K562 (cell line): ENCODE measurements at regions not wholly inside any gene's neighbourhood (a gene's known extent, or its start where the extent isn't known, plus 50 kb on each side); places are given as distances from the start of the nearest gene placed in this dataset.

Experiments used
- CBX5 ChIP-seq: IDR thresholded peaks from 2 replicates; pipeline ENCODE4 v1.6.1; 2014; ENCODE audit warnings: low read depth, borderline replicate concordance
- CTCF ChIP-seq, 3 experiments: IDR thresholded peaks in 2 of 3; conservative IDR thresholded peaks in 1 of 3; 2 replicates each; pipeline ENCODE4 v1.5.1; 2011 to 2012; ENCODE audit warnings: low read length in 3 of 3, mild to moderate bottlenecking in 3 of 3, control low read depth in 2 of 3, improper control_type of control experiment in 1 of 3, inconsistent platforms in 1 of 3, low read depth in 1 of 3, mixed read lengths in 1 of 3, moderate library complexity in 1 of 3; ENCODE audit not compliant: insufficient read depth in 2 of 3
- EZH2 ChIP-seq: IDR thresholded peaks from 2 replicates; pipeline ENCODE4 v1.6.1; 2012; ENCODE audit warnings: low read depth, mild to moderate bottlenecking, inconsistent platforms, low read length, borderline replicate concordance
- KAT2B ChIP-seq: IDR thresholded peaks from one replicate; pipeline ENCODE4 v1.6.1; 2012; ENCODE audit warnings: low read depth, mild to moderate bottlenecking, control low read depth, inconsistent platforms, low read length, moderate library complexity
- NCOR1 ChIP-seq: fragments of 450-650 bp; IDR thresholded peaks from 2 replicates; pipeline ENCODE4 v1.6.1; 2016; ENCODE audit warnings: mild to moderate bottlenecking, moderate library complexity
- TCF7L2 ChIP-seq: fragments of 150-350 bp; IDR thresholded peaks from 2 replicates; pipeline ENCODE4 v1.6.1; 2016; ENCODE audit warnings: low read depth, mild to moderate bottlenecking, low read length, moderate library complexity
- ZBTB11 ChIP-seq, 3 experiments: fragments of 200-800 bp in 1 of 3; fragments of 250-450 bp in 1 of 3; fragments of 450-650 bp in 1 of 3; sonication (Bioruptor Pico) in 1 of 3; sonication (Bioruptor generic) in 1 of 3; formaldehyde crosslinking in 1 of 3; IDR thresholded peaks; 2 replicates each; pipeline versions ENCODE4 v1.6.1 to v1.8.0; 2016 to 2022; ENCODE audit warnings: mild to moderate bottlenecking in 2 of 3, missing genetic modification characterization in 2 of 3, missing compliant biosample characterization in 1 of 3, moderate library complexity in 1 of 3
- ZFP36 ChIP-seq: fragments of 150-350 bp; IDR thresholded peaks from 2 replicates; pipeline ENCODE4 v1.6.1; 2018; ENCODE audit warnings: low read length, low read depth; ENCODE audit not compliant: partially characterized antibody
- ZNF699 ChIP-seq: fragments of 250-450 bp; sonication (Bioruptor Pico); IDR thresholded peaks from 2 replicates; pipeline ENCODE4 v1.8.0; 2021; ENCODE audit warnings: mild to moderate bottlenecking, moderate library complexity; ENCODE audit not compliant: insufficient replicate concordance

GRCh38 chr7:142537760-142538159 is 211.5 kb upstream of the PRSS1 start:
- TF ChIP-seq KAT2B (no peak), NCOR1 (no peak), EZH2 (no peak), ZBTB11 (CRISPR knock-in tag; IDR thresholded peaks at IDR 0.05) (no peak), CTCF (IDR thresholded peaks at IDR 0.05 in 2 of 3, conservative IDR thresholded peaks at IDR 0.05 in 1 of 3; ENCODE audit: insufficient read depth in 2 of 3, low read depth in 1 of 3, low read length in 3 of 3) (no peak), CBX5 (no peak), ZFP36 (no peak), TCF7L2 (no peak), ZNF699 (CRISPR knock-in tag) (no peak)
